ENCODE measurements at regions not wholly inside any gene's neighbourhood (a gene's known extent, or its start where the extent isn't known, plus 50 kb on each side); places are given as distances from the start of the nearest gene placed in this dataset.

GRCh38 chr1:68868606-68869005 lies 371.7 kb upstream of the DEPDC1 start:
- TF ChIP-seq BACH2 (CRISPR knock-in tag; IDR thresholded peaks at IDR 0.05; ENCODE audit: borderline replicate concordance): no peak
- no peak for TF ChIP-seq TCF4 (CRISPR knock-in tag; IDR thresholded peaks at IDR 0.05; ENCODE audit: borderline replicate concordance)
- TF ChIP-seq ZFP3 (CRISPR knock-in tag; IDR thresholded peaks at IDR 0.05): no peak
- no peak for TF ChIP-seq CSDC2 (CRISPR knock-in tag; IDR thresholded peaks at IDR 0.05)
- no peak for TF ChIP-seq OSR1 (CRISPR knock-in tag; IDR thresholded peaks at IDR 0.05)
